IMR-90 (cell line): ENCODE measurements at regions not wholly inside any gene's neighbourhood (a gene's known extent, or its start where the extent isn't known, plus 50 kb on each side); places are given as distances from the start of the nearest gene placed in this dataset.

Experiments used
- ATAC-seq: fragments of 200-7000 bp; cut with Tn5 transposase; 2 replicates; pipeline ENCODE4 v1.9.1; 2020; ENCODE audit warnings: low read depth, mild to moderate bottlenecking, moderate library complexity
- BruUV-seq: library from RNA; stranded (reverse); fragments of 400-500 nt; replicated peaks from 2 replicates; lab custom pipeline; 2021; lab: Mats Ljungman, UMichigan
- CTCF ChIA-PET: fragments of 300-600 bp; formaldehyde crosslinking; extraction: SDS; loops from one replicate; lab custom pipeline; 2021; ENCODE audit warnings: antibody characterized with exemption; lab: Yijun Ruan, JAX
- POLR2A ChIA-PET: fragments of 300-600 bp; sonication (Branson Sonifier 250); formaldehyde crosslinking; loops from one replicate; lab custom pipeline; 2022; ENCODE audit warnings: antibody characterized with exemption; ENCODE audit not compliant: unreplicated experiment; lab: Charles Lee
- DNase-seq: peaks from one replicate; pipeline ENCODE4 v3.0.0; 2013
- H2AFZ ChIP-seq: replicated peaks from 2 replicates; pipeline ENCODE3; 2013; ENCODE audit warnings: low read length, mild to moderate bottlenecking; ENCODE audit not compliant: poor library complexity
- H2AK5ac ChIP-seq: 2 replicates; pipeline ENCODE4 v1.6.1; 2013; ENCODE audit warnings: low read depth, low read length, inconsistent platforms
- H2AK9ac ChIP-seq: replicated peaks from 2 replicates; pipeline ENCODE3; 2013; ENCODE audit warnings: mild to moderate bottlenecking, low read depth, low read length, moderate library complexity; ENCODE audit not compliant: poor library complexity
- H2BK120ac ChIP-seq: 2 replicates; pipeline ENCODE4 v1.6.1; 2013; ENCODE audit warnings: low read depth, low read length, inconsistent platforms
- H2BK15ac ChIP-seq: 3 replicates; pipeline ENCODE4 v1.6.1; 2013; ENCODE audit warnings: low read depth, low read length, inconsistent platforms
- H2BK20ac ChIP-seq: 2 replicates; pipeline ENCODE4 v1.6.1; 2013; ENCODE audit warnings: low read depth, mild to moderate bottlenecking, inconsistent platforms, low read length, moderate library complexity
- H2BK5ac ChIP-seq: 2 replicates; pipeline ENCODE4 v1.6.1; 2013; ENCODE audit warnings: mild to moderate bottlenecking, low read depth, low read length, inconsistent platforms; ENCODE audit not compliant: poor library complexity, severe bottlenecking
- H3K14ac ChIP-seq: replicated peaks from 2 replicates; pipeline ENCODE4 v1.6.1; 2013; ENCODE audit warnings: low read depth, low read length, inconsistent platforms
- H3K18ac ChIP-seq: 2 replicates; pipeline ENCODE4 v1.6.1; 2013; ENCODE audit warnings: low read depth, low read length, control low read depth
- H3K23ac ChIP-seq: 2 replicates; pipeline ENCODE4 v1.6.1; 2013; ENCODE audit warnings: low read depth, low read length, inconsistent platforms
- H3K27ac ChIP-seq: 2 replicates; pipeline ENCODE4 v1.5.1; 2013; ENCODE audit warnings: mild to moderate bottlenecking, control low read depth, low read length; ENCODE audit not compliant: insufficient read depth
- H3K27me3 ChIP-seq: 2 replicates; pipeline ENCODE4 v1.6.1; 2013; ENCODE audit warnings: low read length; ENCODE audit not compliant: control insufficient read depth, insufficient read depth
- H3K36me3 ChIP-seq: 2 replicates; pipeline ENCODE4 v1.6.1; 2013; ENCODE audit warnings: low read length, mixed read lengths; ENCODE audit not compliant: control insufficient read depth, insufficient read depth
- H3K4ac ChIP-seq: 2 replicates; pipeline ENCODE4 v1.6.1; 2013; ENCODE audit warnings: low read depth, low read length, inconsistent platforms
- H3K4me1 ChIP-seq: 2 replicates; pipeline ENCODE4 v1.6.1; 2013; ENCODE audit warnings: low read length, mixed read lengths; ENCODE audit not compliant: control insufficient read depth, insufficient read depth
- H3K4me2 ChIP-seq: 2 replicates; pipeline ENCODE4 v1.6.1; 2013; ENCODE audit warnings: low read depth, mild to moderate bottlenecking, control low read depth, low read length, moderate library complexity
- H3K4me3 ChIP-seq: 2 replicates; pipeline ENCODE4 v1.5.1; 2013; ENCODE audit warnings: low read depth, mild to moderate bottlenecking, control low read depth, low read length, moderate library complexity; ENCODE audit not compliant: insufficient read depth
- H3K56ac ChIP-seq: 2 replicates; pipeline ENCODE4 v1.6.1; 2013; ENCODE audit warnings: low read length, inconsistent platforms; ENCODE audit not compliant: insufficient read depth; ENCODE audit errors: extremely low read depth
- H3K79me1 ChIP-seq, 2 experiments: 2 replicates each; pipeline ENCODE4 v1.6.1; 2013; ENCODE audit warnings: low read length in 2 of 2, inconsistent platforms in 1 of 2, low read depth in 1 of 2
- H3K9ac ChIP-seq: 2 replicates; pipeline ENCODE4 v1.6.1; 2013; ENCODE audit warnings: low read depth, low read length, control low read depth
- H3K9me1 ChIP-seq: 2 replicates; pipeline ENCODE4 v1.6.1; 2013; ENCODE audit warnings: low read length, inconsistent platforms; ENCODE audit not compliant: insufficient read depth
- H3K9me3 ChIP-seq: 2 replicates; pipeline ENCODE4 v1.6.1; 2013; ENCODE audit warnings: low read length; ENCODE audit not compliant: control insufficient read depth, insufficient read depth
- H4K20me1 ChIP-seq: 2 replicates; pipeline ENCODE4 v1.6.1; 2013; ENCODE audit warnings: low read length, inconsistent platforms; ENCODE audit not compliant: insufficient read depth
- H4K5ac ChIP-seq: 2 replicates; pipeline ENCODE4 v1.6.1; 2013; ENCODE audit warnings: mild to moderate bottlenecking, low read depth, low read length, control low read depth
- H4K8ac ChIP-seq, 2 experiments: 2 replicates each; pipeline ENCODE4 v1.6.1; 2013; ENCODE audit warnings: low read depth in 2 of 2, low read length in 2 of 2, control low read depth in 1 of 2, inconsistent platforms in 1 of 2
- H4K91ac ChIP-seq: 2 replicates; pipeline ENCODE4 v1.6.1; 2013; ENCODE audit warnings: low read depth, low read length, inconsistent platforms; ENCODE audit not compliant: insufficient read depth
- FOS ChIP-seq: fragments of 150-350 bp; IDR thresholded peaks from 2 replicates; pipeline ENCODE4 v1.6.1; 2016; ENCODE audit warnings: low read depth, low read length
- SMC3 ChIP-seq: fragments of 150-350 bp; IDR thresholded peaks from 2 replicates; pipeline ENCODE4 v1.6.1; 2016; ENCODE audit warnings: low read depth, mild to moderate bottlenecking, antibody characterized with exemption, low read length, moderate library complexity
- WGBS, 2 experiments: methylation state at CpG; one replicate each; pipeline versions ENCODE4 v1.1.5 to v1.1.7; 2013; ENCODE audit warnings: missing lambda C conversion rate in 2 of 2; ENCODE audit not compliant: insufficient read length in 1 of 2; ENCODE audit errors: extremely low coverage in 2 of 2; 5-methylcytosine and 5-hydroxymethylcytosine counted together
- dilution Hi-C: fragments of 300-500 bp; cut with HindIII; formaldehyde crosslinking; loops from one replicate; pipeline ENCODE4 v1.14.3; 2018; ENCODE audit warnings: low sequenced_read_pairs; ENCODE audit not compliant: unreplicated experiment
- in situ Hi-C: fragments of 300-500 bp; cut with MboI; formaldehyde crosslinking; loops from 3 replicates; pipeline ENCODE4 v1.14.3; 2019; ENCODE audit warnings: low sequenced_read_pairs, inconsistent platforms, mixed read lengths
- intact Hi-C: fragments of 100-400 bp; cut with micrococcal nuclease; formaldehyde crosslinking; loops from 2 replicates; pipeline ENCODE4 v1.10.0; 2022

- H3K27me3 ChIP-seq = no peaks in the 10 kb centered on the region
Observed at GRCh38 chr4:66791686-66792085, 753.6 kb downstream of the CENPC start.

More at GRCh38 chr4:66791686-66792085, 753.6 kb downstream of the CENPC start:
- Histone ChIP-seq H3K4me2 (no peak overlapping the region), H3K4me1 (no peaks in the 10 kb centered on the region), H3K9me1 (no peaks in the 10 kb centered on the region), H3K79me1 (no peaks in the 10 kb centered on the region), H2BK15ac (no peak overlapping the region), H3K9me3 (no peaks in the 10 kb centered on the region), H3K27ac (no peak overlapping the region), H3K18ac (no peak overlapping the region), H3K14ac (no peak overlapping the region), H4K5ac (no peak overlapping the region), H3K9ac (no peak overlapping the region), H3K36me3 (no peaks in the 10 kb centered on the region), H3K23ac (no peak overlapping the region), H3K4ac (no peak overlapping the region), H2BK5ac (no peak overlapping the region), H4K20me1 (no peaks in the 10 kb centered on the region), H2AK5ac (no peak overlapping the region), H2BK20ac (no peak overlapping the region), H3K56ac (no peak overlapping the region), H3K4me3 (no peak overlapping the region), H2BK120ac (no peak overlapping the region), H2AK9ac (no peak overlapping the region), H4K91ac (no peak overlapping the region), H2AFZ (no peak overlapping the region), H4K8ac (no peak overlapping the region)
- dilution Hi-C loops (no loop called here), in situ Hi-C loops (no loop called here), intact Hi-C loops (no loop called here)
- 40% methylated on average over 1 of the region's 2 CpGs; no CpG with 5 or more reads in 1 of the 2 experiments for WGBS, 2 experiments
- ATAC-seq (no peak), DNase-seq (no peak)
- no peak for TF ChIP-seq FOS
- no peak for TF ChIP-seq SMC3
- CTCF ChIA-PET = no interaction called here
- POLR2A ChIA-PET = no interaction called here
- no TSS peak for BruUV-seq
